Stimulated activated CD4-positive, alpha-beta T cell treated with anti-CD3 and anti-CD28 coated beads, Interleukin-12 subunit alpha, Interleukin-12 subunit beta, amount 100 ng/mL, for 4 hours (primary cell): ENCODE measurements at regions not wholly inside any gene's neighbourhood (a gene's known extent, or its start where the extent isn't known, plus 50 kb on each side); places are given as distances from the start of the nearest gene placed in this dataset.

Experiments used
- DNase-seq: peaks from one replicate; pipeline ENCODE4 v3.0.0-alpha.2; 2020

GRCh38 chr5:136682986-136683385 lies 317.6 kb upstream of the TRPC7 start:
- no peak for DNase-seq

- DNase-seq: no peak
Measured at GRCh38 chr5:136679233-136679632, 313.9 kb upstream of the TRPC7 start.

GRCh38 chr5:136677217-136677616 lies 311.9 kb upstream of the TRPC7 start:
- no peak for DNase-seq

GRCh38 chr5:136676685-136677084 lies 311.3 kb upstream of the TRPC7 start:
- DNase-seq: no peak

- DNase-seq: no peak
Measured at GRCh38 chr5:136675769-136676168, 310.4 kb upstream of the TRPC7 start.

GRCh38 chr5:136674178-136674577 lies 308.8 kb upstream of the TRPC7 start:
- DNase-seq: no peak

- no peak for DNase-seq
Measured at GRCh38 chr5:136667789-136668188, 302.4 kb upstream of the TRPC7 start.

GRCh38 chr5:136666970-136667620 lies 301.8 kb upstream of the TRPC7 start:
- DNase-seq: no peak

- no peak for DNase-seq
Measured at GRCh38 chr5:136665331-136665730, 300.0 kb upstream of the TRPC7 start.

GRCh38 chr5:136661026-136661425 lies 295.7 kb upstream of the TRPC7 start:
- no peak for DNase-seq

- DNase-seq: no peak
Measured at GRCh38 chr5:136656811-136657210, 291.5 kb upstream of the TRPC7 start.

- DNase-seq: no peak
Measured at GRCh38 chr5:136655468-136655867, 290.1 kb upstream of the TRPC7 start.

GRCh38 chr5:136646915-136647314 lies 281.6 kb upstream of the TRPC7 start:
- DNase-seq: no peak

GRCh38 chr5:136642976-136643375 lies 277.6 kb upstream of the TRPC7 start:
- no peak for DNase-seq

GRCh38 chr5:136639616-136640015 lies 274.3 kb upstream of the TRPC7 start:
- no peak for DNase-seq

GRCh38 chr5:136638084-136638483 lies 272.7 kb upstream of the TRPC7 start:
- no peak for DNase-seq

GRCh38 chr5:136636001-136636400 lies 270.7 kb upstream of the TRPC7 start:
- DNase-seq: no peak

GRCh38 chr5:136631186-136631585 lies 265.8 kb upstream of the TRPC7 start:
- DNase-seq: no peak

GRCh38 chr5:136629125-136629792 lies 263.9 kb upstream of the TRPC7 start:
- no peak for DNase-seq

- no peak for DNase-seq
Measured at GRCh38 chr5:136626531-136626930, 261.2 kb upstream of the TRPC7 start.

- no peak for DNase-seq
Measured at GRCh38 chr5:136622747-136623146, 257.4 kb upstream of the TRPC7 start.

- DNase-seq: no peak
Measured at GRCh38 chr5:136621743-136622142, 256.4 kb upstream of the TRPC7 start.

- DNase-seq: no peak
Measured at GRCh38 chr5:136620621-136621020, 255.3 kb upstream of the TRPC7 start.

GRCh38 chr5:136620016-136620419 lies 254.7 kb upstream of the TRPC7 start:
- DNase-seq: no peak

GRCh38 chr5:136619556-136619955 lies 254.2 kb upstream of the TRPC7 start:
- DNase-seq: no peak
